Pons (tissue), 1 donor: ENCODE measurements at regions not wholly inside any gene's neighbourhood (a gene's known extent, or its start where the extent isn't known, plus 50 kb on each side); places are given as distances from the start of the nearest gene placed in this dataset.
"Not testable (repeated sequence)": the region's sequence is repeated elsewhere in the genome, so short reads cannot be mapped to it uniquely, and the experiment has no call there.

ENCODE experiments used
- DNase-seq: peaks from one replicate; pipeline ENCODE4 v3.0.0-alpha.2; 2016; ENCODE audit warnings: low spot score

DNA sequence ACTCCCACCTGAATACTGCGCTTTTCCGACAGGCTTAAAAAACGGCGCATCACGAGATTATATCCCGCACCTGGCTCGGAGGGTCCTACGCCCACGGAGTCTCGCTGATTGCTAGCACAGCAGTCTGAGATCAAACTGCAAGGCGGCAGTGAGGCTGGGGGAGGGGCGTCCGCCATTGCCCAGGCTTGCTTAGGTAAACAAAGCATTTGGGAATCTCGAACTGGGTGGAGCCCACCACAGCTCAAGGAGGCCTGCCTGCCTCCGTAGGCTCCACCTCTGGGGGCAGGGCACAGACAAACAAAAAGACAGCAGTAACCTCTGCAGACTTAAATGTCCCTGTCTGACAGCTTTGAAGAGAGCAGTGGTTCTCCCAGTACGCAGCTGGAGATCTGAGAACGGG, 976.2 kb upstream of the TMEFF2 start:
- not testable (repeated sequence) for DNase-seq

DNA sequence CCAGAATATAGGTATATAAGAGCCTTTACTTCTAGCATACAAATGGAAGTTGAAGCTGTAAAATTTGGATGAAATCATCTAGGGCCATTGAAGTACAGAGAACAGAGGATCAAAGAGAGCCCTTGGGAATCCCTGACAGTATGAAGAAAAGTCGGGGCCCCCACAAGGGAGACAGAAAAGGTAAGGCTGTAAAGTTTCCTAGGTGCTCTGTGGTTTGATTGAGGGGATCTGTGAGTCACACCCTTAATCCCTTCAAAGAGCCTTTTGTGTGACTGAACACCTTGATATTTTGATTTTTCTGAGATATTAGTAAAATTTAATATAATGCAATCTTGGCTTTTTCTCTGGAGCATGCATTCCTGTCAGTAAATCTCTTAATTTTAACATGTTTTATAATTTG, 961.7 kb upstream of the TMEFF2 start:
- no peak for DNase-seq

DNA sequence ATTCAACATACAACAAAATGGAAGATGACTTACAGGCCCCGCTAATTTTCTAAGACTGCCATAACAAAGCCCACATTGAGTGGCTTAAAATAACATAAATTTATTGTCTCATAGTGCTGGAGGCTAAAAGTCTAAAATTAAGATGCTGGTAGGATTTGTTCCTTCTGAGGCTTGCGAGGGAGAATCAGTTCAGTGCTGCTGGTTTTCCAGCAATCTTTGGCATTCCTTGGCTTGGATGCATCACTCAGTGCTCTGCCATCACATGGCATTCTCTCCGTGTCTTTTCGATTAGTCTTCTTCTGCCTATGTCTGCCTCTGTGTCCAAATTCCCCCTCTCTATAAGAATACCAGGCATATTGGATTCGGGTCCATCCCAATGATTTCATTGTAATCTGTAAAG, 959.3 kb upstream of the TMEFF2 start:
- DNase-seq = no peak

DNA sequence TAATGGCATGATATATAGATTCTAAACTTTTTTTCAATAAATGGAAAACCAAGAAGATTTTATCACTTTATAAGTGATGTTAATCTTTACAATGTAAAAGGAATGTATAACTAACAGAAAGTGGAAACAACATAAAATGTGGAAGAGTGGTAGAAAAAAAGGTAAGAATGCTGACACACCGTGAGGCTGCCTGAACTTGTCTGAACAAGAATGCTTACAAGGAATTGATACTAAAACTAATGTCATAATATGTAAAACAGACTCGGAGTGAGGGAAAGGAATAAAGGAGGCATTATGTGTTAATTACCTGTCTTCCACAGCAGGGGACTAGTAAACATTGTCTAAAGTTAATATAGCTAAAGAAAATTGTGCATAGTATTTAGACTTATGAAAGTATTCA, 958.8 kb upstream of the TMEFF2 start:
- no peak for DNase-seq

DNA sequence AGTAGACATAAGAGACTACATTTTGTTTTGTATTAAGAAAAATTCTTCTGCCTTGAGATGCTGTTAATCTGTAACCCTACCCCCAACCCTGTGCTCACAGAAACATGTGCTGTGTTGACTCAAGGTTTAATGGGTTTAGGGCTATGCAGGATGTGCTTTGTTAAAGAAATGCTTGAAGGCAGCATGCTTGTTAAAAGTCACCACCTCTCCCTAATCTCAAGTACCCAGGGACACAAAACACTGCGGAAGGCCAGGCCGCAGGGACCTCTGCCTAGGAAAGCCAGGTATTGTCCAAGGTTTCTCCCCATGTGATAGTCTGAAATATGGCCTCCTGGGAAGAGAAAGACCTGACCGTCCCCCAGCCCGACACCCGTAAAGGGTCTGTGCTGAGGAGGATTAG, 947.7 kb upstream of the TMEFF2 start:
- DNase-seq = not testable (repeated sequence)

DNA sequence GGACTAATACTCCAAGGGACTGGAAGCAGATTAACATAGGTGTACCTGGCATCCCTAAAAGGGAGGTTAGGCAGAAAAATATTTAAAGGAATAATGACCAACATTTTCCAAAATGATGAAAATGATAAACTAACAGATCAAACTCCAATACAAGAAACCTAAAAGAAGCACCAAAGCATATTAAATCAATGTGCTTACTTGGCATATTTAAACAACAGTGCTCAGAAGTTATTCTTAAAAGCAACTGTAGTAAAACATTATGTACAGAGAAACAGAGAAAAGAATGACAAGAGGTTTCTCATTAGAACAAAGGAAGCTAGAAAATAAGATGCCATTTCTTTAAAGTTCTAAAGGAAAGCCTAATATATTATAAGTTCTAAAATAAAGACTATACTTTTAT, 947.3 kb upstream of the TMEFF2 start:
- no peak for DNase-seq

DNA sequence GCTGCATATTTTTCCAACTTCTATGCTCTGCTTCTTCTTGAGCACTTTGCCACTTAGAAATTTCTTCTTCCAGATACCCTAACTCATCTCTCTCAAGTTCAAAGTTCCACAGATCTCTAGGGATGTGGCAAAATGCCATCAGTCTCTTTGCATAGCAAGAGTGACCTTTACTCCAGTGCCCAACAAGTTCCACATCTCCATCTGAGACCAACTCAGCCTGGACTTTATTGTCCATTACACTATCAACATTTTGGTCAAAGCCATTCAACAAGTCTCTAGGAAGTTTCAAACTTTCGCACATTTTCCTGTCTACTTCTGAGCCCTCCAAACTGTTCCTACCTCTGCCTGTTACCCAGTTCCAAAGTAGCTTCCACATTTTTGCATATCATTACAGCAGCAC, 946.2 kb upstream of the TMEFF2 start:
- DNase-seq = not testable (repeated sequence)

DNA sequence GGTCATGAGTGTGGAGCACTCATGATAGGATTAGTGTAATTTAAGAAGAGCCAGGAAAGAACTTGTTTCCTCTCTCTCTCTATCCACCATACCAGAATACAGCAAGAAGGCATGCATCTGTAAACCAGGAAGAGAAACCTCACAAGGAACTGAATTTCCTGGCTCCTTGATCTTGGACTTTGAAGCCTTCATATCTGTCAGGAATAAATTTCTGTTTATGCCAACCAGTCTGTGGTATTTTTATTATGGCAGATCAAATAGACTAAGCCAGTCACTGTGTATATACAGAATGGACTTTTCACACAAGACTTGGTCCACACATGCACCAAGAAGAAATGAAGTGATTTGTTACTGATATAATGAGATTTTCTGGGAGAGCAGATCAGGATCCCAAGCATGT, 930.1 kb upstream of the TMEFF2 start:
- no peak for DNase-seq

DNA sequence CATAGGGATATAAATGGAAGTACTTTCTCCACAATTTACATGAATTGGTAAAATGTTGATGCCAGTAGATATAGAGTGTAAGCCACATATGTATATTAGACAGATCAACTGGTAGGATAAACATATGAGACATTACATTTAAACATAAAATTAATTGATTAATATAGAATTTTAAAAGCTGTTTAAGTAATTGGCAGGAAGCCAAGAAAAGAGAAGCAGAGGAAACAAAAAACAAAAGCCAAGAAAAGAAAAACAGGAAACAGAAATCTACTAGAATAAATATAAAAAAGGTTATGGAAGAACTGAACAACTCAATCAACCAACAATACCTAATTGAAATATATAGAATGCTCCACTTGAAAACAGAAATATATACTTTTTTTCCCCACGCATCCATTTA, 920.1 kb upstream of the TMEFF2 start:
- no peak for DNase-seq

DNA sequence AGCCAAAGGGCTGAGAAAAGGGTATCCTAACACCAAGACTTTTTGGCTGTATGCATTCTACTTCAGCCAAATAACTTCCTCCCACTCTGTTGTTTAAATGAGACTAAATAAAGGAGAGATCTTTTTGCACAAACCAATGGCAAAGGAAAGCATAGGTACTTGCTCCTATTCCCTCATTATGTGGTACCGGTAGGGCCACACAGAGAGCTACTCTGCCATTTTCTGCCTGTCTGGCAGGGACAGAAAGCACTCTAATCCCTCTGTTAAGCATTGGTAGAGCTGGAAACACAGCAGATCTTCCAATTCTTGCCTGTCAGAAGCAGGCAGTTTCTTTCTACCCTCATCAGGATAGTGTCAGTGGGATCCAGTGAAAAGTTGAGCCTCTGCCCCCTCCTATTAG, 918.3 kb upstream of the TMEFF2 start:
- no peak for DNase-seq

DNA sequence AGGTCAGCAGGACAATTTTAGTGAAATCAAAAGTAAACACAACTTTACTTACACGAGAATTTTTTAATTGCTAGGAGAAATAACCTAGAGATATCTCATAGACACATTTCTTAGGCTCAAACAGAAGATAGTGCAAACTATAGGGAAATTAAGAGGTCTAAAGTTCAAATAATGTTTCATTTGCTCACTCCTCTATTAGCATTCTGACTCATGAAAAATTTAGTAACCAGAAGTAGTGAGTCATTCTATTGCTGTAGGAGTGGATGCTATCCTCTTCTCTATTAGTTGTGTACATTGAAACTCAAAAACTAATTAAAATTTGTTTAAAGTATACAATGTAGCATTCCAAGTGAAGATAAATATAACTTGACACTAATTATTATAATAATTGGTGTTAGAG, 908.3 kb upstream of the TMEFF2 start:
- no peak for DNase-seq

DNA sequence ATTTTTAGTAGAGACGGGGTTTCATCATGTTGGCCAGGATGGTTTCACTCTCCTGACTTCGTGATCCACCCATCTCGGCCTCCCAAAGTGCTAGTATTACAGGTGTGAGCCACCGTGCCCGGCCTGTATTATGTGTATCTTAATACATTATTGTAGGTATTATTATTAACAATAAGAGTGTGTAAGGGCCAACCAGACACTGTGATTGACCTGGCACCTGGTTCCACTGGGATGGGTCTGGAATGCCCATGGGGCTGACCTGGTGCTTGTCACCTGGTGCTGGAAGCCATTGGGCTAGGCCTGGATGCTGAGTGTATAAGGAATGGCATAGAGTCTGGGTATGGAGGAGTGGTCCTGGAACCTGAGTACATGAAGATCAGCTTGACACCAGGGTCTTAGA, 906.9 kb upstream of the TMEFF2 start:
- no peak for DNase-seq

DNA sequence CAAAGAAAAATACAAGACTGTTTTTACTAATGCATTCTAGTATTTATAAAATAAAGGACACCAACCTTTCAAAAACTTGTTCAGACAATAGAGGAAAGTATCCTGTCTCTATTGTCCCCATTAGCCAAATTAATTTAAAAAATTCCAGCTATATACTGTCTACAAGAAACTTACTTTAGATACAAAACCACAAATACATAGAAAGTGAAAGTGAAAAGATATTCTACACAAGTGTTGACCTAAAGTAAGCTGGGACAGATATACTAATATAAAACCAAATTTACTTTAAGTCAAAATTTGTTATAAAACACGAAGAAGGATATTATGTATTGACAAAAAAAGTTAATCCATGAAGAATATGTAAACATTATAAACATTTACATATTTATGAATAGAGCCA, 893.3 kb upstream of the TMEFF2 start:
- no peak for DNase-seq

DNA sequence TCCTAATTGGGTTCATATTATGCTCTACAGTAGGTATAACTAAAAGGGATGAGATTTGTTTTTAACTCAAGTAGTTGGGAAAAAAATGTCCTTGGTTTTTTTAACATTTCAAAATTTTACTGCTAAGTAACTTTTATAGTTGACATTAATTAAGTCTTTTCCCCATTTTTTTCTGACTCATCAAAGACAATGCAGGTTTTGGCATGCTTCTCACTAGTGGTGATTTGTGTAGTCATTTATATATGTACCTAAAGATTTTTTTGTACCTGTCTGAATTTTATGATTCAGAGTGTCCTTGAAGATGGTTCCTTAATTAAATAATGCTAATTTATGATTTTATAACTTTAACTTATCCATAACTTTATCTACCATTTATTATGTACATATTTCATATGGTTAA, 882.3 kb upstream of the TMEFF2 start:
- no peak for DNase-seq

DNA sequence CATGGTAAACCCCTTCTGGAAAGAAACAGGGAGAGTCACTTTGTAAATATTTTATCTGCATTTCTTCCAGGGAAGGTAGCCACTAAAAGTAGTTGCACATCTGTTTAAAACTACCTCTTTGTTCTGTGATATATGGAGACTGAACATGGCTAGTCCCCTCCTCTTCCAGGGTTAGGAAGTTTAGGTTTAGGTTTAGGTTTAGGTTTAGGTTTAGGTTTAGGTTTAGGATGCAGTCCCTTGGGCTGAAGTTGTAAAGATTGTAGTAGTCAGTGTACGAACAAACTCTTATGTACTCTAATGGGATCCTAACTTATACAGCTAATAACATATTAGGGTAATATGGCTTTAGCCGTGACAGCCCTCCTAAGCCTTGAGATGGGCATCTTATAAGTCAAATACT, 880.2 kb upstream of the TMEFF2 start:
- DNase-seq = no peak

DNA sequence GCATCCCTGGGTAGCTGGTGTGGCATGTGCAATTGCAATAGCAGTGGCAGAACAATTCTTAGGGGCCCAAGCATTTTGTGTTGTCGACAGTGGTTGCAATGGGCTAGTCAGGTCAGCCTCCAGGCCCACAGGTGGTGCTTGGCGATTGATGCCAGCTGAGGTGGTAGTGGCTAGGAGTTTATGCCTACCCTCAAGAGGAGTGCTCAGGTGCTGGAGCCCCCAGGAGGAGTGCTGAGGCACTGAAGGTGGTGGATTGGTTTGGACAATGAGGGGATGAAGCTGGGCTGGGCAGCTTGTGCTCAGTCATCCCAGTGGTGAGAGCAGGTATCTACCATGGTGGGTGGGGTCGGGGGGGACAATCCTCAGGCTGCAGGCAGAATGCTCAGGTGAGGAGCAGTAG, 877.9 kb upstream of the TMEFF2 start:
- no peak for DNase-seq

DNA sequence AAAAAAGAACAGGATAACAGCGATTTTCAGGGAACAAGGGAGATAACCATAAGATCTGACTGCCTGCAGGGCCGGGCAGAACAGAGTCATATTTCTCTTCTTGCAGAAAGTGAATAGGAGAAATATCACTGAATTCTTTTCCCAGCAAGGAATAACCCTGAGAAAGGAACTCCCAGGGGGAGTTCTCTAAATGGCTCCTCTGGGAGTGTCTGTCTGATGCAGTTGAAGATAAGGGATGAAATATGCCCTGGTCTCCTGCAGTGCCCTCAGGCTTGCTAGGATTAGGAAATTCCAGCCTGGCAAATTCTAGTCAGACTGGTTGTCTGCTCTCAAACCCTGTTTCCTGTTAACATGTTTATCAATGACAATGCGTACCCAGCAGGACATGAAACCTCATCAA, 830.8 kb upstream of the TMEFF2 start:
- DNase-seq = not testable (repeated sequence)

DNA sequence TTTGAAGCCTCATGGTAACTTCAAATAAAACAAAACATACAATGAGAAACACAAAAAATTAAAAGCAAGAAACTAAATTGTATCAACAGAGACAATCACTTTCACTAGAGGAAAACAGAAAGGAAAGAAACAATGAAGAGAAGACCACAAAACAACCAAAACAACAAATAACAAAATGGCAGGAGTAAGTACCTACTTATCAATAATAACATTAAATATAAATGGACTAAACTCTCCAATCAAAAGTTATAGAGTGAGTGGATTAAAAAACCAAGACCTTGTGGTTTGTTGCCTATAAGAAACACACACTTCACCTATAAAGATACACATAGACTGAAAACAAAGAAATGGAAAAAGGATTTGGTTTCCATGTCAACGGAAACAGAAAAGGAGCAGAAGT, 830.1 kb upstream of the TMEFF2 start:
- DNase-seq = no peak

DNA sequence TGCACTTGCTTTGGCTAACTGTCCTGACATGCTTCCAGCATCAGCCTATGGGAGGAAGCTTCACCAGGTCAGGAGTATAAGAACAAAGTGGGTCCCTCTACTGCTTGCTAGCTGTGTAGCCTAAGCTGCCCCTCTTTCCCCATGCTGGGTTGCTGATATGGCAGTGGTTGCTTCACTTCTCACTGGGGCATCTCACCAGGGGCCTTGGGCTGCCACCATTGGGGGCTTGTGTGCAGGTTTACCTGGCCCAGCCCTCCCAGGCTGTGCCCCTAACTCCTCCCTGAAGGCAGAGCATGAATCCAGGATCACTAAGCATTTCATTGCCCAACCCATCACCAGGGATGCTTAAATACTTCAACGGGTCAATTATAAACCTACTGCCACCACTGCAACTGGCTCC, 817.1 kb upstream of the TMEFF2 start:
- DNase-seq = no peak

DNA sequence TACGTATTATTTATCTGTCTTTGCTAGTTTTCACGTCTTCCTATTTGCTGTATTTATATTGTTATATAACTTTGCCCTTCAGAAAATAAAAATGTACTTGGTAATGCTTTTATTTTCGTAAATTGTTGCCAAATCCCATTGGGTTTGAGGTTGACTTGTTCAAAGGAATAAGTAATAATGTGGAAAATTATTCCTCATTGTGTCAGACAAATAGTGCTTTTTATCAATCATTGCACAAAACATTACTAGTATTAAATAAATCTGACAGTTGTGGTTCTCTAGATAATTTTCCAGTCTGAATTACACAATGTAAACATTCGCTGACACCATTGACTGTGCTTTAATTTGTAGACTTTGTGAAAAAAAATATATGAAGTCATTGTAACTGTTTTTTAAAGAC, 798.3 kb upstream of the TMEFF2 start:
- no peak for DNase-seq

DNA sequence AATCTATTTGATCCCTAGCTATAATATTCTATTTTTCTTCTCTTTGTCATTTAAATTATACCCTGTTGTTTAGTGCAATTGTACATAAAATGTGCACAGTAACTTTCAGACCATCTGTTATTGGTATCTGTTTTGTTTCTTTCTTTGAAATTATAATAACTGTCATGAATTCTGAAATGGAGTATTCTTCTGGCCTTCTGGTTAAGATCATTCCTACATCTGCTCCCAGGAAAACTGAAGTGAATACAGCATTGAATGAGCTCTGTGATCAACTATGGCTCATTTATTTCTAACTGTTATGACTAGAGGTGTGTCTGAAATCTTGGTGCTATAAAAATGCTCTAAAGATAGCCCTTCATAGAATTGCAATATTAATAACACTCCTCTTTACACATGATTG, 788.4 kb upstream of the TMEFF2 start:
- no peak for DNase-seq

DNA sequence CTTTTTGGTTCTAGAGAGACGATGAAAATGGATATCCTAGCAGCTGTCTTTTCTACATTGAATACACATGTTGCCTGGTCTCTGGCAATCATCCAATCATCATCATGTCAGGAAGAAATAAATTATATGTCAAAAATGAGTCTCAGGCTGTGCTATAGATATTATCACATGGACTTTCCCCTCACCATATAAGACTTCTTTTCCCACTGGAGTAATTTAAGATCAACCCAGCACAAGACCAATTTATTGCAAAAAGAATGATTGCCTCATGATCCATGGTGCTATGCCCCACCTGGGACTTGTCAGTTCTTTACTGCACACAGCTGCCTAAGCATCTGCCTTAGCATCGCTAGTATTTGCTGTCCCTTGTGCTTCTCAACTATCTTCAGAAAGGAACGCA, 783.7 kb upstream of the TMEFF2 start:
- DNase-seq = no peak

DNA sequence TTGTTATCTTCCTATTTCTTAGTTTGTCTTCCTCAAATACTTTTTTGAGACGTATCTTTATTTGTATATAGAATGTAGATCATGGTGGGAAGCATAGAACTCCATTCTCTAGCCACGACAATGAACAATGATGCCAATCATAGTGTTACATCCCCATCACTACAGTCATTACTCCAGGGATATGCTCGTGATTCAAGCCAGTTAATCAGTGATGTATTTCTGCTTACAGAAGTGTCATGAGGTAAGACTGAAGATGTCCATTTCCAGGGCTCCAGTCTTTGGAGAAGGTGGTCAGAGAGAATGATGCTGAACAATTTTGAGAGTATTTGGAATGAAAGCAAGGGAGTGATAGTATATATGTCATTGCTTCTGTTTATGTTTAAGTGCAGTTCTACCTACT, 777.2 kb upstream of the TMEFF2 start:
- no peak for DNase-seq

DNA sequence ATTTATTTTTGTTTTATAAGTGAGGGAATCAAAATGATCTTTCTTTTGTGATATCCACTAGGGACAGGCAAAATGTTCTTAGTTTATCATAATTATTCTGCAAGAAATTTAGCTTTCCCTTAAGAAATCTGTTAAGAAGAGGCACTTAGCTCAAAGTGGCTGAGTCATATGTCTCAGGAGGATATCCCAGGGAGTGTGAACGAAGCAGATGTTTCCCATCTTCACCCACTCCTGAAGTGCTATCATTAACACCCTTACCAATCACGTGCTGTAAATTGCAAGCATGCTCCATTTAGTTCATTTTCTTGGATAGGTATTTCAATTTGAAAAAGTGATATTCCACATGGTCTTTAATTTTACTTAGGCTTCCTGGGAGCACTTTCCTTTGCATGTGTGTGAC, 774.3 kb upstream of the TMEFF2 start:
- DNase-seq = no peak

DNA sequence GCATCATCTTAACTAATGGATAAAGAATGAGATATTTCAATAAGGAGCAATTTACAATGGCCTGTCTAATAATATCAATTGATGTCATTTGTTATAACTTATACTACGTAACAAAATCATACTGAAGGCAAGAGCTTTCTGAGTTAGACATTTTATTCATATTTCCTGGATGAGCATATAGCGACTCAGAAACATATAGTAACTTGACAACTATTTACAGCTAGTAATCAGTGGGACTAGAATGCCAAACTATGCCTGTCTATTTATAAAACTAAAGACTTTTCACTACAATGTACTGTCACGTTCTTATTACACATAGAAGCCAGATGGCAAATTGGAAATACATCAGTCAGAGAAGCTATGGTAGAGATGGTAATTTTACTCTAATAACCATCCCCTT, 766.2 kb upstream of the TMEFF2 start:
- DNase-seq = no peak
